Activated T-cell treated with anti-CD3 and anti-CD28 coated beads, Interleukin-2, amount 50 U/mL, for 72 hours (primary cell): ENCODE measurements at regions not wholly inside any gene's neighbourhood (a gene's known extent, or its start where the extent isn't known, plus 50 kb on each side); places are given as distances from the start of the nearest gene placed in this dataset.

Source experiments
- ATAC-seq, 2 donors: fragments of 150-1000 bp; cut with Tn5 transposase; replicated peaks in 1 of 2; 2 replicates each; pipeline ENCODE4 v1.10.0; 2021; ENCODE audit warnings: moderate library complexity in 2 of 2, mild to moderate bottlenecking in 1 of 2
- DNase-seq, 2 donors: peaks; one replicate each; pipeline ENCODE4 v3.0.0; 2021 to 2022; ENCODE audit warnings: mixed read lengths in 1 of 2
- H3K27ac Mint-ChIP-seq: one replicate; pipeline ENCODE4 v1.8.0; 2022; ENCODE audit warnings: mild to moderate bottlenecking, moderate library complexity, mixed read lengths
- H3K27me3 Mint-ChIP-seq: one replicate; pipeline ENCODE4 v1.8.0; 2022; ENCODE audit warnings: low read depth, mixed read lengths
- H3K36me3 Mint-ChIP-seq, 2 donors: one replicate each; pipeline ENCODE4 v1.8.0; 2022; ENCODE audit warnings: mixed read lengths in 2 of 2, mild to moderate bottlenecking in 1 of 2; ENCODE audit not compliant: insufficient read depth in 2 of 2
- H3K4me1 Mint-ChIP-seq: one replicate; pipeline ENCODE4 v1.8.0; 2022; ENCODE audit warnings: low read depth, mixed read lengths
- H3K4me3 Mint-ChIP-seq, 2 donors: one replicate each; pipeline ENCODE4 v1.8.0; 2022; ENCODE audit warnings: mild to moderate bottlenecking in 2 of 2, mixed read lengths in 2 of 2, moderate library complexity in 2 of 2
- H3K9me3 Mint-ChIP-seq, 2 donors: one replicate each; pipeline ENCODE4 v1.8.0; 2022; ENCODE audit warnings: mixed read lengths in 2 of 2

GRCh38 chr20:24210356-24210755 lies 221.8 kb upstream of the GGTLC1 start:
- H3K27ac Mint-ChIP-seq, result no peak overlapping the region
- peaks cover 23% of the 10 kb centered on the region for H3K27me3 Mint-ChIP-seq
- H3K4me1 Mint-ChIP-seq, result peaks cover 7% of the 10 kb centered on the region
- peaks cover 11% of the 10 kb centered on the region in 2 donors for H3K9me3 Mint-ChIP-seq
- ATAC-seq (no peak), DNase-seq (no peak)
- H3K4me3 Mint-ChIP-seq, result no peak overlapping the region
- H3K36me3 Mint-ChIP-seq, result peaks cover 0 to under 1% of the 10 kb centered on the region in 2 donors

GRCh38 chr20:24208652-24209051 lies 220.1 kb upstream of the GGTLC1 start:
- peaks cover 7% of the 10 kb centered on the region for H3K4me1 Mint-ChIP-seq
- H3K27ac Mint-ChIP-seq, result no peak overlapping the region

DNA sequence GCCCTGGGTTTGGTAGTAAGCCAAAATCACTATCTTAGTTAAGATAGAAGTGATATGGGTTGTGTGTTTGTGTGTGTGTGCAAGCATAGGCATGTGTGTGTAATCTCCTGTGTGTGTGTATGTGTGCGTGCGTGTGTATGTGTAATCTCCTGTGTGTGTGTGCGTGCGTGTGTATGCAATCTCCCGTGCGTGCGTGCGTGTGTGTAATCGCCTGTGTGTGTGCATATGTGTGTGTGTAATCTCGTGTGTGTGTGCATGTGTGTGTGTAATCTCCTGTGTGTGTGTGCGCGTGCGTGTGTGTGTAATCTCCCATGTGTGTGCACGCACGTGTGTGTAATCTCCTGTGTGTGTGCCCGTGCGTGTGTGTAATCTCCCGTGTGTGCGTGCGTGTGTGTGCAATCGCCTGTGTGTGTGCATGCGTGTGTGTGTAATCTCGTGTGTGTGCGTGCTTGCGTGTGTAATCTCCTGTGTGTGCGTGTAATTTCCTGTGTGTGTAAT lies 219.3 kb upstream of the GGTLC1 start:
- no peak overlapping the region for H3K4me3 Mint-ChIP-seq
- DNase-seq, result no peak
- no peak for ATAC-seq
- H3K36me3 Mint-ChIP-seq, result no peaks in the 10 kb centered on the region
- peaks cover 7% of the 10 kb centered on the region for H3K4me1 Mint-ChIP-seq
- H3K27ac Mint-ChIP-seq, result no peak overlapping the region
- H3K9me3 Mint-ChIP-seq, result peaks cover 11% of the 10 kb centered on the region in 2 donors
- peaks cover 18% of the 10 kb centered on the region for H3K27me3 Mint-ChIP-seq

More at GRCh38 chr20:24208652-24209051, 220.1 kb upstream of the GGTLC1 start:
- ATAC-seq, result no peak
- Mint-ChIP-seq H3K9me3 (peaks cover 11% of the 10 kb centered on the region in 2 donors), H3K4me3 (no peak overlapping the region), H3K36me3 (no peaks in the 10 kb centered on the region), H3K27me3 (peaks cover 23% of the 10 kb centered on the region)
- no peak for DNase-seq

GRCh38 chr20:24206995-24207394 lies 218.4 kb upstream of the GGTLC1 start:
- Mint-ChIP-seq H3K27me3 (peaks cover 10% of the 10 kb centered on the region), H3K36me3 (no peaks in the 10 kb centered on the region), H3K9me3 (peaks cover 11% of the 10 kb centered on the region in 2 donors), H3K4me3 (no peak overlapping the region), H3K27ac (no peak overlapping the region), H3K4me1 (no peaks in the 10 kb centered on the region)
- DNase-seq (no peak), ATAC-seq (no peak)

- H3K27me3 Mint-ChIP-seq, result no peaks in the 10 kb centered on the region
- H3K9me3 Mint-ChIP-seq, result peaks cover 10 to 11% of the 10 kb centered on the region in 2 donors
- no peak overlapping the region for H3K27ac Mint-ChIP-seq
- no peaks in the 10 kb centered on the region for H3K4me1 Mint-ChIP-seq
- no peak for DNase-seq
- H3K36me3 Mint-ChIP-seq, result no peaks in the 10 kb centered on the region
- no peak overlapping the region for H3K4me3 Mint-ChIP-seq
- ATAC-seq, result no peak
Measured at GRCh38 chr20:24203526-24204183, 215.1 kb upstream of the GGTLC1 start.

GRCh38 chr20:24199501-24199900 lies 210.9 kb upstream of the GGTLC1 start:
- Mint-ChIP-seq H3K4me3 (no peak overlapping the region), H3K4me1 (no peaks in the 10 kb centered on the region), H3K27ac (no peak overlapping the region), H3K36me3 (no peaks in the 10 kb centered on the region), H3K9me3 (no peaks in the 10 kb centered on the region), H3K27me3 (no peaks in the 10 kb centered on the region)
- DNase-seq (no peak), ATAC-seq (no peak)

DNA sequence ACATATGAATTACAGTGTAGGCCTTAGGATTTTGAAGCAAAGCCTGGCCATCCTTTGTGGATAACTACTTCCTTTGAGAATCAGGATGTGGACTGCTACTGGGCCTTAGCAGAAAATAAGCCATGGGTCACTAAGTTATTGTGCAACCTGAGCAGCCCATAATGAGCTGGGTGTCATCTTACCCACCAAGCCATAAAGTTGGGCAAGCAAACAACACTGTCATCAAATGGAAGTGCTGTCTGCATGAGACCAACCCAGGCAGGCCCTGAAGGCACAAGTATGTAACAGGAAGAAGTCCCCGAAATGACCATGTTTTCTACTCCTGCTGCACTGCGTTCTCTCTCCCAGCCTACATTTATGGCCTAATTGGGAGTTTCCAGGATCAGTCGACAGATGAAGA lies 205.6 kb upstream of the GGTLC1 start:
- Mint-ChIP-seq H3K27me3 (no peaks in the 10 kb centered on the region), H3K9me3 (peaks cover 2% of the 10 kb centered on the region in 2 donors), H3K4me3 (no peak overlapping the region), H3K27ac (no peak overlapping the region), H3K36me3 (no peaks in the 10 kb centered on the region), H3K4me1 (no peaks in the 10 kb centered on the region)
- no peak for DNase-seq
- ATAC-seq, result no peak

DNA sequence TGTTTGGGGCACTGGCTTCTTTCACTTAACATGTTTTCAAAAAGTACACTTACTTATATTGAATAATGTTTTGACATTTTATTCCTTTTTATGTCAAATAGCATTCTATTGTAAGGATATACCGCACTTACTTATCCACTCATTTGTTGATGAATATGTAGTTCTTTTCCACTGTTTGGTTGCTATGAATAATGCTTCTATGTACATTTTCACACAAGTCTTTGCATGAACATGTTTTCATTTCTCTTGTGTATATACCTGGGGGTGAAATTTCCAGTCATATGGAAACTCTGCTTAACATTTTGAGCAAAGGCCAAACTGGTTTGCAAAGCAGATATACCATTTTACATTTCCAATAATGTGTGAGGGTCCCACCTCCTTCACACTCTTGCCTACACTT lies 202.3 kb upstream of the GGTLC1 start:
- Mint-ChIP-seq H3K27ac (no peak overlapping the region), H3K36me3 (no peaks in the 10 kb centered on the region), H3K4me3 (no peak overlapping the region), H3K9me3 (peaks cover 2% of the 10 kb centered on the region in 2 donors), H3K4me1 (no peaks in the 10 kb centered on the region), H3K27me3 (no peaks in the 10 kb centered on the region)
- no peak for DNase-seq
- ATAC-seq, result no peak

GRCh38 chr20:24185791-24186190 lies 197.2 kb upstream of the GGTLC1 start:
- Mint-ChIP-seq H3K4me1 (no peaks in the 10 kb centered on the region), H3K27me3 (no peaks in the 10 kb centered on the region), H3K4me3 (no peak overlapping the region), H3K27ac (no peak overlapping the region), H3K9me3 (peaks cover 2% of the 10 kb centered on the region in 2 donors), H3K36me3 (no peaks in the 10 kb centered on the region)
- DNase-seq, result no peak
- no peak for ATAC-seq

DNA sequence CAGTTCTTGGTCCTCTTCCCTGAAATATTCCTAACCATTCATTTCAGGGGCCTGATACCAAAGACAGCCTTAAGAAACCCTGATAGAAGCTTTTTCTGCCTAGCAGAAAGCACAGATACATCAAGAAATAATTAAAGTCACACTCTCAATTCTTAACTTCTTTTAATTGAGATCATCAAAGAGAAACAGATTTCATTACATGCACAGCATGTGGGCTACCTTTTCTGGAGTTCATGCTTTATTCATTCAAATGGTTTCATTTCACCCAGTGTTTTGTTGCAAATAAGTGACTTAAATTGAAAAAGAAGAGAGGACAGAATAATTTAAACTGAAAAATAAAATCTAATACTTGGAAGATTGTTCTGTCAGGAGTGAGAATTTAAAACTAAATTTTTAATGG lies 192.6 kb upstream of the GGTLC1 start:
- H3K36me3 Mint-ChIP-seq, result no peaks in the 10 kb centered on the region
- no peak overlapping the region for H3K27ac Mint-ChIP-seq
- H3K9me3 Mint-ChIP-seq, result no peaks in the 10 kb centered on the region
- no peak for ATAC-seq
- no peak overlapping the region for H3K4me3 Mint-ChIP-seq
- no peak for DNase-seq
- H3K4me1 Mint-ChIP-seq, result no peaks in the 10 kb centered on the region
- H3K27me3 Mint-ChIP-seq, result no peaks in the 10 kb centered on the region

DNA sequence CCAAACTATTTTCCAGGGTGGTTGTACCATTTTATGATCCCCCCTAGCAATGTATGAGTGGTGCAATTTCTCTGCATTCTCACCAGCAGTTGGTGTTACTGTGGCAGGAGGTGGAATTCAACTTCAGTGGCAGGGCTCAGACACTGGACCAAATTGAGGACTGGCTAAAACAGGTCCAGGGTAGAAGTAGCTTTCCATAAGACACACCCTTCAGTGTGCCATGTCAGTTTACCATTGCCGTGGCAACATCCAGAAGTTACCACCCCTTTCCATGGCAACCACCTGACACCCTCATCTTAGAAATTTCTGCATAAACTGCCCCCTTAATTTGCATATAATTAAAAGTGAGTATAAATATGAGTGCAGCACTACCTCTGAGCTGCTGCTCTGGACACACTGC lies 180.7 kb upstream of the GGTLC1 start:
- no peak for DNase-seq
- Mint-ChIP-seq H3K4me3 (no peak overlapping the region), H3K4me1 (no peaks in the 10 kb centered on the region), H3K36me3 (peaks cover 6 to 9% of the 10 kb centered on the region in 2 donors), H3K27me3 (no peaks in the 10 kb centered on the region), H3K27ac (no peak overlapping the region), H3K9me3 (peaks cover 3 to 5% of the 10 kb centered on the region in 2 donors)
- ATAC-seq, result no peak

GRCh38 chr20:24166412-24166811 lies 177.8 kb upstream of the GGTLC1 start:
- DNase-seq, result no peak
- Mint-ChIP-seq H3K36me3 (no peaks in the 10 kb centered on the region), H3K4me1 (no peaks in the 10 kb centered on the region), H3K27ac (no peak overlapping the region), H3K9me3 (no peaks in the 10 kb centered on the region), H3K4me3 (no peak overlapping the region), H3K27me3 (no peaks in the 10 kb centered on the region)
- no peak for ATAC-seq

DNA sequence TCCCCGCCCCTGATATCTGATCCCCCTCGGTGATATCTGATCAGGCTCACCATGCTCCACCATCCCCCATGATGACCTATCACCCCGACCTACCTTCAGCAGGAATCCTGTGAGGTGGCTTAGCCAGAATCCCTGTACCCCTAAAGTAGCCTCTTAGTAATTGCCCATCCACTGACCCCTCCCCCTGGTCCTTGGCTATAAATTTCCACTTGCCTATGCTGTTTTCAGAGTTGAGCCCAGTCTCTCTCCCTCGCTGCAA lies 177.5 kb upstream of the GGTLC1 start:
- Mint-ChIP-seq H3K36me3 (no peaks in the 10 kb centered on the region), H3K4me3 (no peak overlapping the region), H3K4me1 (no peaks in the 10 kb centered on the region), H3K9me3 (no peaks in the 10 kb centered on the region), H3K27me3 (no peaks in the 10 kb centered on the region), H3K27ac (no peak overlapping the region)
- ATAC-seq (no peak), DNase-seq (no peak)

DNA sequence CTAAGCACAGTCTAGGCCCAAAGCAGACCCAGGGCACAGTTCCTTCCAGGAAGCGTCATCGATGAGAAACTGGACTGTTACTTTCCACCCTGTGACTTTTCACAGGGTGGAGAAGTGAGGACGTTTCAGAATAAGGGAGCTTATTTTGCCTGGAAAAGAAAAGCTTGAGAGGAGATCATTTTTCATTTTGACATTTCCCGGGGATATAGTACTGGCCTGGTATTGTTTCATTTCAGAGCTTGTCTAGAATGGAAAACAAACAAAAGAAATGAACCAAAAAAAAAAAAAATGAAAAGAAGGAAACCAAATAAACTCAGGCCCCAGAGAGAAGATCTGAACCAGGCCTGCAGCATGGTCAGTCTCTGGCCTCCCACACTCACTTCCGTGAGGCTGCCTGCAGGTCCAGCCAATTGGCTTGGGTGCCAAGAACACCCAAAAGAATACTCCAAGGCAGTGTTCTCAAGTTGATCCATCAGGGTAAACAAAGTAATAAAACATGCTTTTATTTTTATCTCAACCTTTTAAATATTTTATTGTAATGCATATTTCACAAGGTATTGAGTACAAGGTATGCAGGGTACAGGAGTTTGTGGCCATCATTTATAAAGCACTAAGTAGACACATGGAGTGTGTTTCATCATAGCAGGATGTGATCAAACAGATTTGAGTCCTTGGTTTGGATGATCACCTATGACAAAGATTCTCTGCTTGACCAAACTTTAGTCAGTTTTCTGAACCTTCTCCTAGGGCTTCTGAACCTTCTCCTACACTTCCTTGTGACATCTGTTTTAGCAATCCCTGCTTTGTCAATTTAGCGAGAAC lies 176.9 kb upstream of the GGTLC1 start:
- H3K27me3 Mint-ChIP-seq, result no peaks in the 10 kb centered on the region
- no peaks in the 10 kb centered on the region for H3K9me3 Mint-ChIP-seq
- ATAC-seq (no peak), DNase-seq (no peak)
- H3K36me3 Mint-ChIP-seq, result no peaks in the 10 kb centered on the region
- H3K4me1 Mint-ChIP-seq, result no peaks in the 10 kb centered on the region
- H3K4me3 Mint-ChIP-seq, result no peak overlapping the region
- no peak overlapping the region for H3K27ac Mint-ChIP-seq
